ENCODE measurements at regions not wholly inside any gene's neighbourhood (a gene's known extent, or its start where the extent isn't known, plus 50 kb on each side); places are given as distances from the start of the nearest gene placed in this dataset.

GRCh38 chr5:124418390-124418789 lies 328.0 kb downstream of the ZNF608 start:
- Histone ChIP-seq H3K9me2 (ENCODE audit: insufficient read depth) (no peaks in the 10 kb centered on the region), H3K4me1 (ENCODE audit: control insufficient read depth in 1 of 2, insufficient read depth in 2 of 2, low read length in 2 of 2) (no peaks in the 10 kb centered on the region), H3K9me3 (ENCODE audit: control insufficient read depth in 1 of 2, insufficient read depth in 1 of 2, low read depth in 1 of 2, low read length in 2 of 2) (no peaks in the 10 kb centered on the region), H3K27me3 (ENCODE audit: insufficient read depth, low read length) (no peaks in the 10 kb centered on the region), H3K4me2 (ENCODE audit: low read length) (no peak overlapping the region), H3K36me3 (ENCODE audit: control insufficient read depth in 1 of 2, insufficient read depth in 2 of 2, low read length in 2 of 2) (no peaks in the 10 kb centered on the region), H3K27ac (ENCODE audit: low read depth, low read length) (no peak overlapping the region), H3K4me3 (replicated peaks in 1 of 2; ENCODE audit: low read depth in 1 of 2, low read length in 2 of 2) (no peak overlapping the region), H3K9ac (ENCODE audit: low read length) (no peak overlapping the region), H2AFZ (ENCODE audit: low read depth, low read length, poor library complexity, severe bottlenecking) (no peak overlapping the region), H3K79me2 (ENCODE audit: insufficient read depth, low read length) (no peaks in the 10 kb centered on the region), H4K20me1 (ENCODE audit: insufficient read depth) (no peaks in the 10 kb centered on the region)
- intact Hi-C loops (cut with micrococcal nuclease), result no loop called here
- ATAC-seq, result no peak
- BruUV-seq (replicated peaks), result no TSS peak
- ChIA-PET POLR2A (no interaction called here), CTCF (no interaction called here), RAD21 (ENCODE audit: low non-redundant PET in 1 of 2, low total read pairs in 2 of 2, uncharacterized antibody in 2 of 2, unreplicated experiment in 2 of 2) (no interaction called here)
- no peak for DNase-seq (ENCODE audit: low read depth, low spot score)
- TF ChIP-seq EZH2phosphoT487 (IDR thresholded peaks at IDR 0.05; ENCODE audit: borderline replicate concordance) (no peak), SRF (IDR thresholded peaks at IDR 0.05; ENCODE audit: low read depth) (no peak), ZBTB33 (IDR thresholded peaks at IDR 0.05; ENCODE audit: extremely low read depth, insufficient replicate concordance, low read length) (no peak), POLR2AphosphoS5 (IDR thresholded peaks at IDR 0.05; ENCODE audit: low read depth, low read length) (no peak), RAD21 (IDR thresholded peaks at IDR 0.05; ENCODE audit: low read depth) (no peak), SP1 (IDR thresholded peaks at IDR 0.05; ENCODE audit: low read depth) (no peak), CBX3 (IDR thresholded peaks at IDR 0.05; ENCODE audit: low read depth) (no peak), CEBPB (IDR thresholded peaks at IDR 0.05; ENCODE audit: low read depth) (no peak), ZNF274 (IDR thresholded peaks at IDR 0.05; ENCODE audit: low read depth, low read length) (no peak), TCF7L2 (IDR thresholded peaks at IDR 0.05; ENCODE audit: borderline replicate concordance, extremely low read depth, insufficient read depth, insufficient read length) (no peak), ATF3 (IDR thresholded peaks at IDR 0.05) (no peak), ZFX (IDR thresholded peaks at IDR 0.05) (no peak)
- TF ChIP-seq, protein P1, sequence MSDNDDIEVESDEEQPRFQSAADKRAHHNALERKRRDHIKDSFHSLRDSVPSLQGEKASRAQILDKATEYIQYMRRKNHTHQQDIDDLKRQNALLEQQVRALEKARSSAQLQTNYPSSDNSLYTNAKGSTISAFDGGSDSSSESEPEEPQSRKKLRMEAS (IDR thresholded peaks at IDR 0.05), result no peak

All from HCT116 (cell line).